Fibroblast of pulmonary artery (primary cell): ENCODE measurements at regions not wholly inside any gene's neighbourhood (a gene's known extent, or its start where the extent isn't known, plus 50 kb on each side); places are given as distances from the start of the nearest gene placed in this dataset.

Experiments used
- DNase-seq: peaks from one replicate; pipeline ENCODE4 v3.0.0-alpha.2; 2010; ENCODE audit warnings: low read depth
- H3K4me3 ChIP-seq: replicated peaks from 2 replicates; pipeline ENCODE4 v1.5.1; 2011; ENCODE audit warnings: low read depth, mild to moderate bottlenecking, control low read depth, low read length, moderate library complexity
- CTCF ChIP-seq: IDR thresholded peaks from 2 replicates; pipeline ENCODE4 v1.5.1; 2011; ENCODE audit warnings: mild to moderate bottlenecking, control low read depth, low read length, inconsistent platforms; ENCODE audit errors: missing control alignments

GRCh38 chr6:129954749-129955431 lies 63.5 kb upstream of the L3MBTL3 start:
- no peak overlapping the region for H3K4me3 ChIP-seq
- no peak for DNase-seq
- TF ChIP-seq CTCF, result no peak

- no peak overlapping the region for H3K4me3 ChIP-seq
- no peak for TF ChIP-seq CTCF
Observed at GRCh38 chr6:129947797-129948196, 70.6 kb upstream of the L3MBTL3 start.

GRCh38 chr6:129946439-129947140 lies 71.8 kb upstream of the L3MBTL3 start:
- no peak overlapping the region for H3K4me3 ChIP-seq
- TF ChIP-seq CTCF, result no peak
- no peak for DNase-seq

More at GRCh38 chr6:129947797-129948196, 70.6 kb upstream of the L3MBTL3 start:
- DNase-seq, result no peak

- DNase-seq, result no peak
- no peak for TF ChIP-seq CTCF
Observed at GRCh38 chr6:129943637-129944271, 74.6 kb upstream of the L3MBTL3 start.

GRCh38 chr6:129940454-129941195 lies 77.8 kb upstream of the L3MBTL3 start:
- no peak for DNase-seq
- no peak overlapping the region for H3K4me3 ChIP-seq
- TF ChIP-seq CTCF, result no peak

More at GRCh38 chr6:129943637-129944271, 74.6 kb upstream of the L3MBTL3 start:
- no peak overlapping the region for H3K4me3 ChIP-seq

- TF ChIP-seq CTCF, result no peak
- H3K4me3 ChIP-seq, result no peak overlapping the region
- no peak for DNase-seq
Observed at GRCh38 chr6:129938249-129939020, 77.3 kb upstream of the TMEM244 start.
